ENCODE measurements at regions not wholly inside any gene's neighbourhood (a gene's known extent, or its start where the extent isn't known, plus 50 kb on each side); places are given as distances from the start of the nearest gene placed in this dataset.

DNA sequence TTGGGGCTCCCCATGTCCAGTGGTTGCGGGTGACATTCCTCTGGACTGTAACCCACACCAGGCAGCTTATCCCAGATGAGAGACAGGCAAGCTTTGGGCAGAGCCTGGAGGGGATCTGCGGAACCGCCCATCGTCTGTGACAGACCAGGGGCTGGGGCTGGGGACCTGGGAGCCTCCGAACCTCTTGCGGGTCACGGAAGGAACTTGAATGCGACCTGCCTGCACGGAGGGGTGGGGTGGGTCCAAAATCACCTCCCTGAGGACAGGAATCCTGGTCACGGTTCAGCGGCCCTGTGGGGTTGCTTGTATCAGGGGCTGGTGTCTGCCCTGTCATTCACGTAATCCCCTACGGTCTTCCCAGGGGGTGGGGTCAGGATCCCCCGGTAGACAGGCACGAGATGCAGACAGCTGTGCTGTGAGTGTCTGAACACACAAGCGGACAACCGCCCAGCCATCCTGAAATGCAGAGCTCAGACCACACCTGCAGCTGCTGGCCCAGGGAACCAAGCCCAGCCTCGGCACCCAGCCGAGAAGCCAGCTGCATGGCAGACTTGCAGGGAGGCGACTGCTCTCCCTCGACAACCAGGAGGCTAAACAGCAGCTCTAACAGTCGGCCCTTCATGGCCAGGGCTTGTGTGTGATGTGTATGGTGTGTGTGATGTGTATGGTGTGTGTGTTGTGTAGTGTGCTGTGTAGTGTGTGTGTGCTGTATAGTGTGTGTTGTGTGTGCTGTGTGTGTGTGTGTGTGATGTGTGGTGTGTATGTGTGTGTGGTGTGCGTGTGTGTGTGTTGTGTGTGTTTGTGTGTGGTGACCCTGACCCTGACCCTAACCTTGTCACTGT is 105.9 kb upstream of the ADRA2C start:
- Histone ChIP-seq H2AFZ (ENCODE audit: low read length) (no peak overlapping the region), H3K36me3 (replicated peaks in 1 of 2; ENCODE audit: control insufficient read depth in 1 of 2, insufficient read depth in 2 of 2, low read length in 2 of 2) (no peaks in the 10 kb centered on the region), H3K4me1 (ENCODE audit: insufficient read depth, low read length) (no peaks in the 10 kb centered on the region), H3K9me3 (ENCODE audit: low read length) (no peaks in the 10 kb centered on the region), H3K27me3 (ENCODE audit: control insufficient read depth in 1 of 2, insufficient read depth in 2 of 2, low read length in 2 of 2) (peaks cover 9 to 77% of the 10 kb centered on the region in 2 experiments), H3K9ac (ENCODE audit: insufficient read depth, low read depth, low read length) (no peak overlapping the region), H4K20me1 (ENCODE audit: insufficient read depth, low read length) (0 out of 2 replicates have a peak, but pooled peaks cover 2% of the 10 kb centered on the region), H3K4me2 (ENCODE audit: low read depth, low read length) (no peak overlapping the region), H3K4me3 (replicated peaks in 1 of 3; ENCODE audit: insufficient read depth in 1 of 3, low read depth in 2 of 3, low read length in 3 of 3) (no peak overlapping the region), H3K79me2 (ENCODE audit: insufficient read depth, low read length) (no peaks in the 10 kb centered on the region), H3K27ac (ENCODE audit: extremely low read length, insufficient read depth, low read length) (no peak overlapping the region)
- BruUV-seq (replicated peaks), result no TSS peak
- intact Hi-C loops (cut with micrococcal nuclease; ENCODE audit: unreplicated experiment), result no loop called here
- FAIRE-seq (no peak), ATAC-seq (no peak), DNase-seq (ENCODE audit: low spot score) (no peak)
- ChIA-PET CTCF (ENCODE audit: low intra/inter-chr PET ratio, low total read pairs) (no interaction called here), POLR2A (no interaction called here)
- in situ Hi-C loops (cut with HindIII; ENCODE audit: extremely low pct_ligation_motif_present, low pct_unique_long_range_greater_than_20kb), result no loop called here
- TF ChIP-seq, protein P1, sequence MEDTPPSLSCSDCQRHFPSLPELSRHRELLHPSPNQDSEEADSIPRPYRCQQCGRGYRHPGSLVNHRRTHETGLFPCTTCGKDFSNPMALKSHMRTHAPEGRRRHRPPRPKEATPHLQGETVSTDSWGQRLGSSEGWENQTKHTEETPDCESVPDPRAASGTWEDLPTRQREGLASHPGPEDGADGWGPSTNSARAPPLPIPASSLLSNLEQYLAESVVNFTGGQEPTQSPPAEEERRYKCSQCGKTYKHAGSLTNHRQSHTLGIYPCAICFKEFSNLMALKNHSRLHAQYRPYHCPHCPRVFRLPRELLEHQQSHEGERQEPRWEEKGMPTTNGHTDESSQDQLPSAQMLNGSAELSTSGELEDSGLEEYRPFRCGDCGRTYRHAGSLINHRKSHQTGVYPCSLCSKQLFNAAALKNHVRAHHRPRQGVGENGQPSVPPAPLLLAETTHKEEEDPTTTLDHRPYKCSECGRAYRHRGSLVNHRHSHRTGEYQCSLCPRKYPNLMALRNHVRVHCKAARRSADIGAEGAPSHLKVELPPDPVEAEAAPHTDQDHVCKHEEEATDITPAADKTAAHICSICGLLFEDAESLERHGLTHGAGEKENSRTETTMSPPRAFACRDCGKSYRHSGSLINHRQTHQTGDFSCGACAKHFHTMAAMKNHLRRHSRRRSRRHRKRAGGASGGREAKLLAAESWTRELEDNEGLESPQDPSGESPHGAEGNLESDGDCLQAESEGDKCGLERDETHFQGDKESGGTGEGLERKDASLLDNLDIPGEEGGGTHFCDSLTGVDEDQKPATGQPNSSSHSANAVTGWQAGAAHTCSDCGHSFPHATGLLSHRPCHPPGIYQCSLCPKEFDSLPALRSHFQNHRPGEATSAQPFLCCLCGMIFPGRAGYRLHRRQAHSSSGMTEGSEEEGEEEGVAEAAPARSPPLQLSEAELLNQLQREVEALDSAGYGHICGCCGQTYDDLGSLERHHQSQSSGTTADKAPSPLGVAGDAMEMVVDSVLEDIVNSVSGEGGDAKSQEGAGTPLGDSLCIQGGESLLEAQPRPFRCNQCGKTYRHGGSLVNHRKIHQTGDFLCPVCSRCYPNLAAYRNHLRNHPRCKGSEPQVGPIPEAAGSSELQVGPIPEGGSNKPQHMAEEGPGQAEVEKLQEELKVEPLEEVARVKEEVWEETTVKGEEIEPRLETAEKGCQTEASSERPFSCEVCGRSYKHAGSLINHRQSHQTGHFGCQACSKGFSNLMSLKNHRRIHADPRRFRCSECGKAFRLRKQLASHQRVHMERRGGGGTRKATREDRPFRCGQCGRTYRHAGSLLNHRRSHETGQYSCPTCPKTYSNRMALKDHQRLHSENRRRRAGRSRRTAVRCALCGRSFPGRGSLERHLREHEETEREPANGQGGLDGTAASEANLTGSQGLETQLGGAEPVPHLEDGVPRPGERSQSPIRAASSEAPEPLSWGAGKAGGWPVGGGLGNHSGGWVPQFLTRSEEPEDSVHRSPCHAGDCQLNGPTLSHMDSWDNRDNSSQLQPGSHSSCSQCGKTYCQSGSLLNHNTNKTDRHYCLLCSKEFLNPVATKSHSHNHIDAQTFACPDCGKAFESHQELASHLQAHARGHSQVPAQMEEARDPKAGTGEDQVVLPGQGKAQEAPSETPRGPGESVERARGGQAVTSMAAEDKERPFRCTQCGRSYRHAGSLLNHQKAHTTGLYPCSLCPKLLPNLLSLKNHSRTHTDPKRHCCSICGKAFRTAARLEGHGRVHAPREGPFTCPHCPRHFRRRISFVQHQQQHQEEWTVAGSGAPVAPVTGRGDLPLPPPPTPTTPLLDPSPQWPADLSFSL (CRISPR knock-in tag; IDR thresholded peaks at IDR 0.05), result peak; percentile 73; the same call in 1 of the 2 replicates
- TF ChIP-seq ATF6 (CRISPR knock-in tag; conservative IDR thresholded peaks at IDR 0.05), result no peak
- 11% methylated on average over 4 of the region's 23 CpGs for WGBS (ENCODE audit: low lambda C conversion rate)
